Uterus (tissue), 3 donors: ENCODE measurements at regions not wholly inside any gene's neighbourhood (a gene's known extent, or its start where the extent isn't known, plus 50 kb on each side); places are given as distances from the start of the nearest gene placed in this dataset.

Experiments used
- DNase-seq, 2 donors: peaks; one replicate each; pipeline ENCODE4 v3.0.0-alpha.2; 2019 to 2020
- H3K27ac ChIP-seq, 2 donors: fragments of 200-600 bp; sonication (generic); 1 replicate in 1 of 2; 2 replicates in 1 of 2; pipeline ENCODE4 v1.5.1; 2016 to 2018
- H3K27me3 ChIP-seq, 2 donors: fragments of 200-600 bp; sonication (generic); one replicate each; pipeline ENCODE4 v1.5.1; 2018 to 2019; ENCODE audit warnings: control low read depth in 1 of 2
- H3K36me3 ChIP-seq, 2 donors: fragments of 200-600 bp; sonication (generic); one replicate each; pipeline ENCODE4 v1.5.1; 2019; ENCODE audit warnings: control low read depth in 1 of 2
- H3K4me1 ChIP-seq, 2 donors: fragments of 200-600 bp; sonication (generic); one replicate each; pipeline ENCODE4 v1.5.1; 2018 to 2019; ENCODE audit warnings: control low read depth in 1 of 2
- H3K4me3 ChIP-seq, 2 donors: fragments of 200-600 bp; sonication (generic); 1 replicate in 1 of 2; 2 replicates in 1 of 2; pipeline ENCODE4 v1.5.1; 2018 to 2019; ENCODE audit warnings: mild to moderate bottlenecking in 1 of 2
- H3K9me3 ChIP-seq, 2 donors: fragments of 200-600 bp; sonication (generic); one replicate each; pipeline ENCODE4 v1.5.1; 2019; ENCODE audit warnings: control low read depth in 1 of 2
- POLR2A ChIP-seq, 2 donors: fragments of 450-650 bp; IDR thresholded peaks; one replicate each; pipeline ENCODE4 v1.6.1; 2016; ENCODE audit warnings: antibody characterized with exemption in 2 of 2, mild to moderate bottlenecking in 1 of 2, moderate library complexity in 1 of 2
- intact Hi-C: fragments of 100-400 bp; cut with DNase I; formaldehyde crosslinking; loops from one replicate; pipeline ENCODE4 v1.15.1; 2023; ENCODE audit warnings: low total_unique reads
- TF ChIP-seq, protein P1 (sequence below), 4 experiments: fragments of 200-600 bp in 2 of 4; fragments of 450-650 bp in 2 of 4; sonication (generic) in 2 of 4; IDR thresholded peaks; one replicate each; pipeline ENCODE4 v1.5.1; 2016 to 2019; ENCODE audit warnings: antibody characterized with exemption in 4 of 4, mild to moderate bottlenecking in 2 of 4, moderate library complexity in 1 of 4
- donor health status: DM: yes; HTN: yes; CAD: no.

DNA sequence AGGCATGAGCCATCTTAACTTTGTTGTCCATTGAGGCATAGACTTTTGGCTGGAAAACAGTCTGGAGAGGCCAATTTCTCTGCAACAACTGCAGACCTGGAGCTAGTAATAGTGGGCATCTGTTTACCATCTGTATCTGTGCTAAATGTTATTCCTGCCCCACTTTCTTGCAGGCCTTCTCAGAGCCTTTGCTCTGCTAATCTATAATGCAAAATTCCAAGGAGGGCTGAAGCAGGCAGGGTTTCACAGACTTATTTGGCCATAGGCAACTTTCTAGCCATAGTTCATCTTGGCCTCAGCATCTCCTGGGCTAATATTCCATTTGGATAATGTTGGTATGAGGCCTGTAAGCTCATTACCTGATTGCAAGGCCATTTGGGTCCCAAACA is 124.5 kb upstream of the CSF3R start:
- Histone ChIP-seq H3K4me1 (no peaks in the 10 kb centered on the region), H3K36me3 (no peaks in the 10 kb centered on the region), H3K4me3 (no peak overlapping the region), H3K9me3 (no peaks in the 10 kb centered on the region), H3K27me3 (no peaks in the 10 kb centered on the region), H3K27ac (no peak overlapping the region)
- TF ChIP-seq POLR2A (IDR thresholded peaks at IDR 0.05): no peak
- TF ChIP-seq, protein P1, sequence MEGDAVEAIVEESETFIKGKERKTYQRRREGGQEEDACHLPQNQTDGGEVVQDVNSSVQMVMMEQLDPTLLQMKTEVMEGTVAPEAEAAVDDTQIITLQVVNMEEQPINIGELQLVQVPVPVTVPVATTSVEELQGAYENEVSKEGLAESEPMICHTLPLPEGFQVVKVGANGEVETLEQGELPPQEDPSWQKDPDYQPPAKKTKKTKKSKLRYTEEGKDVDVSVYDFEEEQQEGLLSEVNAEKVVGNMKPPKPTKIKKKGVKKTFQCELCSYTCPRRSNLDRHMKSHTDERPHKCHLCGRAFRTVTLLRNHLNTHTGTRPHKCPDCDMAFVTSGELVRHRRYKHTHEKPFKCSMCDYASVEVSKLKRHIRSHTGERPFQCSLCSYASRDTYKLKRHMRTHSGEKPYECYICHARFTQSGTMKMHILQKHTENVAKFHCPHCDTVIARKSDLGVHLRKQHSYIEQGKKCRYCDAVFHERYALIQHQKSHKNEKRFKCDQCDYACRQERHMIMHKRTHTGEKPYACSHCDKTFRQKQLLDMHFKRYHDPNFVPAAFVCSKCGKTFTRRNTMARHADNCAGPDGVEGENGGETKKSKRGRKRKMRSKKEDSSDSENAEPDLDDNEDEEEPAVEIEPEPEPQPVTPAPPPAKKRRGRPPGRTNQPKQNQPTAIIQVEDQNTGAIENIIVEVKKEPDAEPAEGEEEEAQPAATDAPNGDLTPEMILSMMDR (IDR thresholded peaks at IDR 0.05): no peak
- intact Hi-C loops: no loop called here
- no peak for DNase-seq

DNA sequence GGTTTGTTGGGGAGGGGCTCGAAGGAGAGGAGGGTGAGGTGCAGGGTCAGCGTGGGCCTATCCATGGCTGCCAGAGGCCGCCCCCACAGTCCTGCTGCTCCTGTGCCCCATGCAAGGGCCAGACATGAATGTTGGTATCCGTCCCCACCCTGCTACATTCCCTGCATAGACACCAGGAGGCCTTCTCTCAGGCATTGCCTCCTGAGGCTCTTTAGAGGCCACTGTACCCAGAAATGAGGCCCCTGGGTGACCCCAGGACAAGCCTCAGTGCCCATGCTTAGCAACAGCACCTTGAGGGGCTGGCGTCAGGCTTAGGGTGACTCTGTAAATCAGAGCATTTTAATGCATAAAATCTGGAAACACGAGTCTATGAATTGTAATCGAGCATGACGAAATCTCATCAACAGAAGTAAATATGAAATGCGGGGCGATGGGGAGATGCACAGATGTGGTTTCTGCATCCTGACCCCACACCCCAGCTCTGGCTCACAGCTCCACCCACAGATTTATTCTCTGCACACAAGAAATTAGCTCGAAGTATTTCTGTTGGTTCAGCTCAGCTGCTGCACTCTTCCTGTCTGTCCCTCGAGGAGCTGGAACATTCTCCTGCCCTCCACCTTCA is 124.0 kb upstream of the CSF3R start:
- H3K4me3 ChIP-seq: no peak overlapping the region
- intact Hi-C loops: no loop called here
- no peak for TF ChIP-seq POLR2A (IDR thresholded peaks at IDR 0.05)
- TF ChIP-seq, protein P1 (IDR thresholded peaks at IDR 0.05): no peak
- no peak for DNase-seq
- H3K36me3 ChIP-seq: no peaks in the 10 kb centered on the region
- no peak overlapping the region for H3K27ac ChIP-seq
- no peaks in the 10 kb centered on the region for H3K9me3 ChIP-seq
- H3K27me3 ChIP-seq: no peaks in the 10 kb centered on the region
- no peaks in the 10 kb centered on the region for H3K4me1 ChIP-seq

DNA sequence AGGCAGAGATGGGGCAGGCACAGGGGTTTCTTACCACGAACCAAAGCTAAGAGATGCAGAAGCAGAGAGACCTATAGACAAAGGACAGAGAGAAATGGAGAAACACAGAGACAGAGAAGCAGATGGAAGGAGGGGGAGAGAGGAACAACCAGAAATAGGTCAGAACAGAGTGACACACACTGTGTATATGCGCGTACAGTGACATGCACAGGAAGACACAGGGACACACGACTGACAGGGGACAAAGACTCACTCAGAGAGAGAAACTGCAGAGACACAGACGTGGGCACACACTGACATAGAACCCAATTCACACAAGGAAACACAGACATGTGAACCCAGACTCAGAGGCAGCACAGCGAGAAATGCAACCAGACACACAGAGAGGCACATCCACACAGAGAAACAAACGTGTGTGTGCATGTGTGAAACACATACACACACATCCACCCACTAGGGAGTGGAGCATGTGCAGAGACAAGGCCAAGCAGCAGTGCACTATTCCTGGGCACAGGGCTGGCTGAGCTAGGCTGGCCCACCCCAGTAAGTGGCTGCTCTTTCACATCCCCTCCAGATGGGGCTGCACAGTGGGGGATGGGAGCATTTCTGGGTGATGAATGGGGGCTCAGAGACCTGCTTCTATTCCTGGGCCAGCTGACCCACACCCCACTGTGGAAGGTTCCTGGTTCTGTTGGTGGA is 123.4 kb upstream of the CSF3R start:
- Histone ChIP-seq H3K9me3 (no peaks in the 10 kb centered on the region), H3K36me3 (no peaks in the 10 kb centered on the region), H3K4me1 (no peaks in the 10 kb centered on the region), H3K27me3 (no peaks in the 10 kb centered on the region), H3K4me3 (no peak overlapping the region), H3K27ac (no peak overlapping the region)
- no peak for TF ChIP-seq POLR2A (IDR thresholded peaks at IDR 0.05)
- TF ChIP-seq, protein P1 (IDR thresholded peaks at IDR 0.05): no peak
- no peak for DNase-seq
- intact Hi-C loops: no loop called here

DNA sequence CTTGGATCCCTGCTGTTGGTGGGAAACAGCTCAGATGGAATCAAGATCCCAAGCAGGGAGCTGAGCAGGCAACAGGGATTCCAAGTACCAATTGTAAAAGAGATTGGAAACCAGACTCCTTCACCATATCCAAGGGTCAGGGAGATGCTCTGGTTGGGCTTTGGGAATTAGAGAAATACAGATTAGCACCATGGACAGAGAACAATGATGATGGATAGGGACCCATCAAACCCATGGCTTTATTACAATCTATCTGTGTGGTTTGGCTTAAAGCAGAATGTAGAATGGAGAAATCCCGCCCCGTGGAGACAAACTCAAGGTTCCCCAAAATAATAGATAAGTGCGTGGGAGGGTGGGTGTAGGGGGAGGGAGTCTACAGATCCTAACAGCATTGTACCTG is 120.7 kb upstream of the CSF3R start:
- Histone ChIP-seq H3K27me3 (no peaks in the 10 kb centered on the region), H3K4me3 (no peak overlapping the region), H3K27ac (no peak overlapping the region), H3K36me3 (no peaks in the 10 kb centered on the region), H3K9me3 (no peaks in the 10 kb centered on the region), H3K4me1 (no peaks in the 10 kb centered on the region)
- DNase-seq: no peak
- TF ChIP-seq POLR2A (IDR thresholded peaks at IDR 0.05): no peak
- intact Hi-C loops: no loop called here

DNA sequence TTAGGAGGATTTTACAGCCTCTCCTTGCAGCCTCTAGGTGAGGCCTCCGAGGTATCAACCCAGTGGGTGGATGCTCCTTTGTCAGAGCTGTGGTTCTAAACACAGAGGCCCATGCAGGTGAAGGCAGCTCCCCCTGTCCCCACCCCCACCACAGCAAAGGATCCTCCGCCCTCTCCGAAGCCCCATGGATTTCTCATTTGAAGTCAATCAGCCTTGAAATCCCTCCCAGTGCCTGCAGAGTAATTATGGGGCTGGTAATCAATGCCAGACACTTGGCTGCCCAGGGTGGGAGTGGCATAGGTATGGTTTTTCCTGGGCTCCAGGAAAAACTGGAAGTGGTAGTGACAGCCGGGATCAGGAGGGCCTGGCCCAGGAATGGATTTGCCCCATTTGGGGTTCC is 119.5 kb upstream of the CSF3R start:
- TF ChIP-seq, protein P1 (IDR thresholded peaks at IDR 0.05): no peak
- no peak for TF ChIP-seq POLR2A (IDR thresholded peaks at IDR 0.05)
- Histone ChIP-seq H3K4me1 (no peaks in the 10 kb centered on the region), H3K9me3 (no peaks in the 10 kb centered on the region), H3K27ac (no peak overlapping the region), H3K4me3 (no peak overlapping the region), H3K27me3 (no peaks in the 10 kb centered on the region), H3K36me3 (no peaks in the 10 kb centered on the region)
- DNase-seq: no peak
- intact Hi-C loops: no loop called here
